ENCODE measurements at regions not wholly inside any gene's neighbourhood (a gene's known extent, or its start where the extent isn't known, plus 50 kb on each side); places are given as distances from the start of the nearest gene placed in this dataset.

GRCh38 chr6:14190191-14190928, 72.8 kb downstream of the CD83 start:
- Histone ChIP-seq H3K9ac (ENCODE audit: insufficient read depth, low read depth, low read length) (no peak overlapping the region), H3K36me3 (replicated peaks in 1 of 2; ENCODE audit: control insufficient read depth in 1 of 2, insufficient read depth in 2 of 2, low read length in 2 of 2) (no peaks in the 10 kb centered on the region), H3K27ac (ENCODE audit: extremely low read length, insufficient read depth, low read length) (no peak overlapping the region), H3K79me2 (ENCODE audit: insufficient read depth, low read length) (no peaks in the 10 kb centered on the region), H3K4me1 (ENCODE audit: insufficient read depth, low read length) (no peaks in the 10 kb centered on the region), H3K9me3 (ENCODE audit: low read length) (no peaks in the 10 kb centered on the region), H3K27me3 (ENCODE audit: control insufficient read depth in 1 of 2, insufficient read depth in 2 of 2, low read length in 2 of 2) (peaks cover 0 to 19% of the 10 kb centered on the region in 2 experiments; a peak in 1 of 5 replicates), H3K4me2 (ENCODE audit: low read depth, low read length) (no peak overlapping the region), H4K20me1 (ENCODE audit: insufficient read depth, low read length) (no peaks in the 10 kb centered on the region), H2AFZ (ENCODE audit: low read length) (no peak overlapping the region), H3K4me3 (replicated peaks in 1 of 3; ENCODE audit: insufficient read depth in 1 of 3, low read depth in 2 of 3, low read length in 3 of 3) (no peak overlapping the region)
- ChIA-PET CTCF (ENCODE audit: low intra/inter-chr PET ratio, low total read pairs) (no interaction called here), POLR2A (no interaction called here)
- BruUV-seq (replicated peaks): no TSS peak
- FAIRE-seq: no peak
- no peak for DNase-seq (ENCODE audit: low spot score)
- ATAC-seq: no peak
- no peak for TF ChIP-seq TGIF2 (CRISPR knock-in tag; IDR thresholded peaks at IDR 0.05)
- no peak for TF ChIP-seq MATR3 (CRISPR knock-in tag; IDR thresholded peaks at IDR 0.05)
- TF ChIP-seq ZNF672 (CRISPR knock-in tag; IDR thresholded peaks at IDR 0.05): 0 out of 2 replicates have a peak, but pooled peaks have one; percentile 42
- no peak for TF ChIP-seq POLR2AphosphoS5 (IDR thresholded peaks at IDR 0.05; ENCODE audit: low read depth, low read length)
- TF ChIP-seq HNF1B (CRISPR knock-in tag; IDR thresholded peaks at IDR 0.05): no peak
- TF ChIP-seq POGZ (CRISPR knock-in tag; IDR thresholded peaks at IDR 0.05): no peak
- TF ChIP-seq CHD4 (IDR thresholded peaks at IDR 0.05; ENCODE audit: borderline replicate concordance, low read length): no peak
- TF ChIP-seq RNF2 (conservative IDR thresholded peaks at IDR 0.05; ENCODE audit: low read depth): no peak
- in situ Hi-C loops (cut with HindIII; ENCODE audit: extremely low pct_ligation_motif_present, low pct_unique_long_range_greater_than_20kb): no loop called here
- intact Hi-C loops (cut with micrococcal nuclease; ENCODE audit: unreplicated experiment): no loop called here
- WGBS (ENCODE audit: low lambda C conversion rate): 15% methylated on average over 6 of the region's 6 CpGs

- DNase-seq (ENCODE audit: low spot score) (no peak), ATAC-seq (no peak), FAIRE-seq (no peak)
- Histone ChIP-seq H3K79me2 (ENCODE audit: insufficient read depth, low read length) (no peaks in the 10 kb centered on the region), H3K4me3 (replicated peaks in 1 of 3; ENCODE audit: insufficient read depth in 1 of 3, low read depth in 2 of 3, low read length in 3 of 3) (no peak overlapping the region), H3K9me3 (ENCODE audit: low read length) (no peaks in the 10 kb centered on the region), H3K27me3 (ENCODE audit: control insufficient read depth in 1 of 2, insufficient read depth in 2 of 2, low read length in 2 of 2) (peaks cover 0 to 19% of the 10 kb centered on the region in 2 experiments; a peak in 1 of 5 replicates), H3K4me2 (ENCODE audit: low read depth, low read length) (no peak overlapping the region), H3K36me3 (replicated peaks in 1 of 2; ENCODE audit: control insufficient read depth in 1 of 2, insufficient read depth in 2 of 2, low read length in 2 of 2) (no peaks in the 10 kb centered on the region), H2AFZ (ENCODE audit: low read length) (no peak overlapping the region), H4K20me1 (ENCODE audit: insufficient read depth, low read length) (no peaks in the 10 kb centered on the region), H3K27ac (ENCODE audit: extremely low read length, insufficient read depth, low read length) (no peak overlapping the region), H3K4me1 (ENCODE audit: insufficient read depth, low read length) (no peaks in the 10 kb centered on the region), H3K9ac (ENCODE audit: insufficient read depth, low read depth, low read length) (no peak overlapping the region)
- ChIA-PET POLR2A (no interaction called here), CTCF (ENCODE audit: low intra/inter-chr PET ratio, low total read pairs) (no interaction called here)
- no TSS peak for BruUV-seq (replicated peaks)
- 34% methylated on average over 6 of the region's 6 CpGs for whole genome bisulfite sequencing (ENCODE audit: low lambda C conversion rate)
- in situ Hi-C loops (cut with HindIII; ENCODE audit: extremely low pct_ligation_motif_present, low pct_unique_long_range_greater_than_20kb): no loop called here
- intact Hi-C loops (cut with micrococcal nuclease; ENCODE audit: unreplicated experiment): no loop called here
- TF ChIP-seq ZNF335 (CRISPR knock-in tag; IDR thresholded peaks at IDR 0.05) (no peak), ARHGAP35 (CRISPR knock-in tag; IDR thresholded peaks at IDR 0.05; ENCODE audit: borderline replicate concordance) (no peak), ZFP90 (CRISPR knock-in tag; IDR thresholded peaks at IDR 0.05; ENCODE audit: borderline replicate concordance) (no peak), ZNF703 (CRISPR knock-in tag; IDR thresholded peaks at IDR 0.05; ENCODE audit: borderline replicate concordance) (no peak)
Measured at GRCh38 chr6:14190929-14191224, 73.3 kb downstream of the CD83 start.

Measured in HepG2 (cell line).